ENCODE measurements at regions not wholly inside any gene's neighbourhood (a gene's known extent, or its start where the extent isn't known, plus 50 kb on each side); places are given as distances from the start of the nearest gene placed in this dataset.

DNA sequence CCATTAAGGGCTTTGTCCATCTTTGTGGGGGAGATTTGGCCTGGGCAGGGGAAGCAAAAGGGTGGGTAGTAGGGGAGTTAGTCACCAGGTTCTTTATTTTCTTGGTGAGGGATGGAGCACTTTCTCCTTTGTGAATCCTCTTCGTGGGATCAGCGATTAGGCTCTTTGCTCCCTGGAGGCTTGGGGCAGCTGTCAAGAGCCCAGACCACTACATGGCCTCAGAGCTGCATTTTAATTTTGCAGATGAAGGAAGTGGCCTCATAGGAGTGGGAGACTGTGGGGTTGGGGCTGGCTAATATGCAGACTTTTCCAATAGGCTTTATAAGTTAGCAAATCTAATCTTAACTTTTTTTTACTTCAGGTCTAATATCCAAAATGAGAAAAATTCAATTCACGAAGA is 168.1 kb upstream of the DEFB112 start:
- no peak overlapping the region for H2AFZ ChIP-seq (ENCODE audit: insufficient read depth, low read depth, low read length, poor library complexity, severe bottlenecking)
- no peaks in the 10 kb centered on the region for H3K9me3 ChIP-seq (replicated peaks in 1 of 2; ENCODE audit: control insufficient read depth in 1 of 2, insufficient read depth in 1 of 2, low read length in 2 of 2)
- no peaks in the 10 kb centered on the region for H4K20me1 ChIP-seq (ENCODE audit: insufficient read depth, low read length)
- no peak overlapping the region for H3K9ac ChIP-seq (ENCODE audit: insufficient read depth, low read length, poor library complexity, severe bottlenecking)
- intact Hi-C loops (cut with micrococcal nuclease) = no loop called here
- no peak overlapping the region for H3K4me3 ChIP-seq (replicated peaks in 1 of 3; ENCODE audit: low read depth in 2 of 3, low read length in 3 of 3)
- H3K36me3 ChIP-seq (replicated peaks in 1 of 2; ENCODE audit: control insufficient read depth in 1 of 2, insufficient read depth in 2 of 2, low read length in 2 of 2) = no peaks in the 10 kb centered on the region
- H3K79me2 ChIP-seq (ENCODE audit: insufficient read depth, low read length) = no peaks in the 10 kb centered on the region
- Mint-ChIP-seq H3K9me3 (peaks cover 0 to 1% (median 0%) of the 10 kb centered on the region in 7 donors), H3K27ac (no peak overlapping the region), H3K4me1 (no peaks in the 10 kb centered on the region), H3K36me3 (no peaks in the 10 kb centered on the region), H3K27me3 (ENCODE audit: low read depth in 3 of 3) (no peaks in the 10 kb centered on the region), H3K4me3 (no peak overlapping the region)
- H3K27me3 ChIP-seq (ENCODE audit: control insufficient read depth in 2 of 2, insufficient read depth in 2 of 2, low read length in 2 of 2) = no peaks in the 10 kb centered on the region
- DNase-seq = no peak
- TF ChIP-seq, protein P1, sequence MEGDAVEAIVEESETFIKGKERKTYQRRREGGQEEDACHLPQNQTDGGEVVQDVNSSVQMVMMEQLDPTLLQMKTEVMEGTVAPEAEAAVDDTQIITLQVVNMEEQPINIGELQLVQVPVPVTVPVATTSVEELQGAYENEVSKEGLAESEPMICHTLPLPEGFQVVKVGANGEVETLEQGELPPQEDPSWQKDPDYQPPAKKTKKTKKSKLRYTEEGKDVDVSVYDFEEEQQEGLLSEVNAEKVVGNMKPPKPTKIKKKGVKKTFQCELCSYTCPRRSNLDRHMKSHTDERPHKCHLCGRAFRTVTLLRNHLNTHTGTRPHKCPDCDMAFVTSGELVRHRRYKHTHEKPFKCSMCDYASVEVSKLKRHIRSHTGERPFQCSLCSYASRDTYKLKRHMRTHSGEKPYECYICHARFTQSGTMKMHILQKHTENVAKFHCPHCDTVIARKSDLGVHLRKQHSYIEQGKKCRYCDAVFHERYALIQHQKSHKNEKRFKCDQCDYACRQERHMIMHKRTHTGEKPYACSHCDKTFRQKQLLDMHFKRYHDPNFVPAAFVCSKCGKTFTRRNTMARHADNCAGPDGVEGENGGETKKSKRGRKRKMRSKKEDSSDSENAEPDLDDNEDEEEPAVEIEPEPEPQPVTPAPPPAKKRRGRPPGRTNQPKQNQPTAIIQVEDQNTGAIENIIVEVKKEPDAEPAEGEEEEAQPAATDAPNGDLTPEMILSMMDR (IDR thresholded peaks at IDR 0.05) = no peak
- H3K4me2 ChIP-seq (replicated peaks; ENCODE audit: extremely low read depth, low read length, poor library complexity, severe bottlenecking) = no peak overlapping the region
- no peaks in the 10 kb centered on the region for H3K4me1 ChIP-seq (ENCODE audit: control insufficient read depth in 1 of 2, insufficient read depth in 2 of 2, low read length in 2 of 2)
- WGBS (ENCODE audit: insufficient coverage) = no CpG with 5 or more reads among the region's 3 CpGs
- no peak overlapping the region for H3K27ac ChIP-seq (ENCODE audit: low read depth in 1 of 2, low read length in 2 of 2)

DNA sequence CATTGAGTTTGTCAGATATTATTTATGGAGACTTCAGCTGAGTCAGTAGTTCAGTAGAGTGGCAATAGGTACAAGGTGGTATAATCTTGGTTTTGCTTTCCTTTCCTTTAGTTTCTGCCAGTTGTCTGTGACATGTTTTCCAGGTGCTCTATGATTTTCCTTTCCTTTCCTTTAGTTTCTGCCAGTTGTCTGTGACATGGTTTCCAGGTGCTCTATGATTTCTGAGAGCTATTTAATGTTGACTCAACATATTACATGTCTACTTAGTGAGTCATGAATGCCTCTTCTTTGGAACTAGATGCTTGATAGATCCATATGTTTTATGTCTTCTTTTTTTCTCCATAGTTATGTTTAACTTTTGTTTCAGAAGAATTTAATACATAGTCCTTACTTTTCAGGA is 186.4 kb upstream of the DEFB112 start:
- no peaks in the 10 kb centered on the region for H3K36me3 Mint-ChIP-seq
- peaks cover 0 to 13% (median 4%) of the 10 kb centered on the region in 7 donors for H3K9me3 Mint-ChIP-seq

More for the DNA sequence above, 186.4 kb upstream of the DEFB112 start:
- intact Hi-C loops (cut with micrococcal nuclease) = no loop called here
- Histone ChIP-seq H3K36me3 (replicated peaks in 1 of 2; ENCODE audit: control insufficient read depth in 1 of 2, insufficient read depth in 2 of 2, low read length in 2 of 2) (no peaks in the 10 kb centered on the region), H3K27ac (ENCODE audit: low read depth in 1 of 2, low read length in 2 of 2) (no peak overlapping the region), H3K9ac (ENCODE audit: insufficient read depth, low read length, poor library complexity, severe bottlenecking) (no peak overlapping the region), H3K4me2 (replicated peaks; ENCODE audit: extremely low read depth, low read length, poor library complexity, severe bottlenecking) (no peak overlapping the region), H4K20me1 (ENCODE audit: insufficient read depth, low read length) (no peaks in the 10 kb centered on the region), H3K4me3 (replicated peaks in 1 of 3; ENCODE audit: low read depth in 2 of 3, low read length in 3 of 3) (no peak overlapping the region), H3K4me1 (ENCODE audit: control insufficient read depth in 1 of 2, insufficient read depth in 2 of 2, low read length in 2 of 2) (no peaks in the 10 kb centered on the region), H3K79me2 (ENCODE audit: insufficient read depth, low read length) (no peaks in the 10 kb centered on the region), H3K27me3 (ENCODE audit: control insufficient read depth in 2 of 2, insufficient read depth in 2 of 2, low read length in 2 of 2) (no peaks in the 10 kb centered on the region), H2AFZ (ENCODE audit: insufficient read depth, low read depth, low read length, poor library complexity, severe bottlenecking) (no peak overlapping the region), H3K9me3 (replicated peaks in 1 of 2; ENCODE audit: control insufficient read depth in 1 of 2, insufficient read depth in 1 of 2, low read length in 2 of 2) (peaks cover 13 to 15% of the 10 kb centered on the region in 2 donors)
- DNase-seq = no peak
- Mint-ChIP-seq H3K27ac (no peak overlapping the region), H3K27me3 (ENCODE audit: low read depth in 3 of 3) (no peaks in the 10 kb centered on the region), H3K4me1 (no peaks in the 10 kb centered on the region), H3K4me3 (no peak overlapping the region)
- TF ChIP-seq, protein P1 (IDR thresholded peaks at IDR 0.05) = no peak
